Lower leg skin (tissue), 3 donors: ENCODE measurements at regions not wholly inside any gene's neighbourhood (a gene's known extent, or its start where the extent isn't known, plus 50 kb on each side); places are given as distances from the start of the nearest gene placed in this dataset.

Experiments
- CTCF ChIP-seq, 3 donors: fragments of 450-650 bp; IDR thresholded peaks; one replicate each; pipeline ENCODE4 v1.5.1; 2016; ENCODE audit warnings: antibody characterized with exemption in 3 of 3, mild to moderate bottlenecking in 3 of 3, moderate library complexity in 2 of 3
- POLR2A ChIP-seq, 2 donors: fragments of 450-650 bp; IDR thresholded peaks; one replicate each; pipeline ENCODE4 v1.6.1; 2016 to 2017; ENCODE audit warnings: antibody characterized with exemption in 2 of 2, mild to moderate bottlenecking in 1 of 2, moderate library complexity in 1 of 2

- no peak for TF ChIP-seq CTCF (IDR thresholded peaks at IDR 0.05)
- no peak for TF ChIP-seq POLR2A (IDR thresholded peaks at IDR 0.05)
Measured at GRCh38 chr9:11159318-11159862, 546.6 kb upstream of the PTPRD start.
